ENCODE measurements at regions not wholly inside any gene's neighbourhood (a gene's known extent, or its start where the extent isn't known, plus 50 kb on each side); places are given as distances from the start of the nearest gene placed in this dataset.

- TF ChIP-seq POLR2AphosphoS5 (IDR thresholded peaks at IDR 0.05; ENCODE audit: low read depth, low read length) (no peak), TAF1 (IDR thresholded peaks at IDR 0.05; ENCODE audit: borderline replicate concordance, insufficient read depth, low read length) (no peak), REST (IDR thresholded peaks at IDR 0.05; ENCODE audit: insufficient read depth in 1 of 2, low read depth in 2 of 2, low read length in 2 of 2) (no peak), SIN3A (IDR thresholded peaks at IDR 0.05; ENCODE audit: borderline replicate concordance, insufficient read depth, low read length) (no peak)
Observed at GRCh38 chr6:163756079-163756478, 341.6 kb downstream of the QKI start.
